GM21367 (cell line): ENCODE measurements at regions not wholly inside any gene's neighbourhood (a gene's known extent, or its start where the extent isn't known, plus 50 kb on each side); places are given as distances from the start of the nearest gene placed in this dataset.

Source experiments
- ATAC-seq: cut with Tn5 transposase; IDR thresholded peaks from one replicate; pipeline ENCODE4 v1.9.1; 2021; ENCODE audit not compliant: unreplicated experiment

GRCh38 chr20:41889126-41889843 lies 271.1 kb upstream of the CHD6 start:
- ATAC-seq, result no peak

- ATAC-seq, result no peak
These were observed 270.3 kb upstream of the CHD6 start for GRCh38 chr20:41888434-41888833.

GRCh38 chr20:41887500-41887899 lies 269.3 kb upstream of the CHD6 start:
- ATAC-seq, result no peak

- no peak for ATAC-seq
These were observed 263.4 kb upstream of the CHD6 start for GRCh38 chr20:41881466-41882046.

GRCh38 chr20:41879123-41879522 lies 260.9 kb upstream of the CHD6 start:
- ATAC-seq, result no peak

- ATAC-seq, result no peak
These were observed 259.7 kb upstream of the CHD6 start for GRCh38 chr20:41877911-41878310.

GRCh38 chr20:41874658-41875057 lies 256.5 kb upstream of the CHD6 start:
- ATAC-seq, result no peak

- no peak for ATAC-seq
These were observed 254.8 kb upstream of the CHD6 start for GRCh38 chr20:41872930-41873329.

GRCh38 chr20:41870869-41871462 lies 252.8 kb upstream of the CHD6 start:
- no peak for ATAC-seq

GRCh38 chr20:41869261-41869660 lies 251.1 kb upstream of the CHD6 start:
- ATAC-seq, result no peak

GRCh38 chr20:41865938-41866337 lies 247.8 kb upstream of the CHD6 start:
- no peak for ATAC-seq

- no peak for ATAC-seq
These were observed 244.3 kb upstream of the CHD6 start for GRCh38 chr20:41862476-41862875.

GRCh38 chr20:41861772-41862422 lies 243.7 kb upstream of the CHD6 start:
- no peak for ATAC-seq

GRCh38 chr20:41854765-41855164 lies 236.6 kb upstream of the CHD6 start:
- no peak for ATAC-seq

- ATAC-seq, result no peak
These were observed 235.6 kb upstream of the CHD6 start for GRCh38 chr20:41853806-41854205.

- no peak for ATAC-seq
These were observed 230.0 kb upstream of the CHD6 start for GRCh38 chr20:41848180-41848579.

GRCh38 chr20:41837669-41838224 lies 219.6 kb upstream of the CHD6 start:
- ATAC-seq, result no peak

GRCh38 chr20:41833739-41834138 lies 215.6 kb upstream of the CHD6 start:
- ATAC-seq, result no peak

- ATAC-seq, result no peak
These were observed 212.5 kb upstream of the CHD6 start for GRCh38 chr20:41830702-41831101.

GRCh38 chr20:41819436-41819835 lies 201.3 kb upstream of the CHD6 start:
- no peak for ATAC-seq

GRCh38 chr20:41818991-41819390 lies 200.8 kb upstream of the CHD6 start:
- no peak for ATAC-seq

- ATAC-seq, result no peak
These were observed 200.2 kb upstream of the CHD6 start for GRCh38 chr20:41818369-41818768.
